GDM1 (cell line): ENCODE measurements at regions not wholly inside any gene's neighbourhood (a gene's known extent, or its start where the extent isn't known, plus 50 kb on each side); places are given as distances from the start of the nearest gene placed in this dataset.

Experiments
- DNase-seq: peaks from one replicate; lab custom pipeline; 2025; lab: John Stamatoyannopoulos, UW

GRCh38 chr15:97096303-97096835, 765.9 kb downstream of the NR2F2 start:
- no peak for DNase-seq

GRCh38 chr15:97099040-97099439, 768.5 kb downstream of the NR2F2 start:
- no peak for DNase-seq

GRCh38 chr15:97101572-97101971, 771.1 kb downstream of the NR2F2 start:
- DNase-seq = no peak

DNA sequence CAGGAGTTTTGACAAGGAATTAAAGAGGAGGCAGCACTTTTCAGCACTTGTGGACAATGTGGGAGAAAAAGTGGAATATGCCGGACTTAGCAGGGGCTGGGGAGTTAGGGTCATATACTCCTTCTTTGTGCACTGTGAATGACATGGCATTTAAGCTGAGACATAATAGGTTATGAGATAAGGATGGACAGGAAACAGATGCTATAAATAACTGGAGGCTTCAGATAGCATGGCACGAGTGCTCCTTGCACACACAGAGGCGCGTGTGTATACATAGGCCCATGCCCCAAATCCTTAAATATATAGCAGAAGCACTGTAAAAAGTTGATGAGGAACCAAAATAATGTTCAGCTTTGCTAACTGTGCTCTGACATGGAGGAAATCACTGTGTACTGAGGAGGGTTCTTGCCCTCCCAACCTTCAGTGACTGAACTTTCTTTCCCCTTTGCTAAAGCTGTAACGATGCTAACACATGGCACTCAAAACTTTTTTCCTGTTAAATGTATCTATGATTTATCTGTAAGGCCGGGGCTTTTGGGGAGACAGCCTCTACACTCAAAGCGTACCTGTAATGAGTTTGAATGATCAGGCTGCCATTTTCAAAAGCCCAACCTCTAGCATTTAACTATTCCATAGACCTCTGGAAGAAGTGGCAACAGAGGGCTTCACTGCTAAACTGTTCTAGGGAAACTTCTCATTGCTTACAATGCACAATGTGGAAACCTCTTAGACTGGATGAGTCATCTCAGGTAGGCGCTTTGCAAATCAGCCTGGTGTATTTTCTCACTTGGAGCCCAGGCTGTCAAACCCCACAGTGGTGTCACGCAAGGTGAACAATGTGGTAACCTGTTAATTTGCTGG, 784.6 kb downstream of the NR2F2 start:
- DNase-seq = no peak

DNA sequence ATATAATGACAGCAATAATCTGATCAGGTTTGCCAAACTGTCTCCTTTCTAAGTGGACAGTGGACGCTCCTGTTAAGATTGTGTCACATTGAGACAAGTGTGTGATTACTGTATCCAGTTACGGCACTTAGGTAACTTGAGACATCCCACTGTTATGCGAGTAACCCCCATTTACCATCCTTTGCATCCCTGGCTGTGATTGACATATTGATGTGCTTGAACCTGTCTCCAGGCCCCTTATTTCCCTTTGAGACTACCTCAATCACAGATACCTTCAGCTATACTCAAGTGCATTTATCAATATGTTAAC, 785.2 kb downstream of the NR2F2 start:
- no peak for DNase-seq

DNA sequence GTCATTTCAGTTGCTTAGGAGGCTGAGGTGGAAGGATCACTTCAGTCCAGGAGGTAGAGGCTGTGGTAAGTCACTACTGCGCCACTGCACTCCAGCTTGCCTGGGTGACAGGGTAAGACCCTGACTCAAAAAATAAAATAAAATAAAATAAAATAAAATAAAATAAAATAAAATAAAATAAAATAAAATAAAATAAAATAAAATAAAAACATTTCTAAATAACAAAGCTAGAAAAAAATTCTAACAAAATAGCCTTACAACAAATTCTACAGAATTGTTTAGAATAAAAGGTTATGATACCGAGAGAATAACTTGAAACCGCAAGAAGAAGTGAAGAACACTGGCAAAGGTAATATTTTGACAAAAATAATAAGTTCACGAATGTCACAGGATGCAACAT, 794.3 kb downstream of the NR2F2 start:
- DNase-seq = no peak

GRCh38 chr15:97126553-97127233, 796.2 kb downstream of the NR2F2 start:
- DNase-seq = no peak

DNA sequence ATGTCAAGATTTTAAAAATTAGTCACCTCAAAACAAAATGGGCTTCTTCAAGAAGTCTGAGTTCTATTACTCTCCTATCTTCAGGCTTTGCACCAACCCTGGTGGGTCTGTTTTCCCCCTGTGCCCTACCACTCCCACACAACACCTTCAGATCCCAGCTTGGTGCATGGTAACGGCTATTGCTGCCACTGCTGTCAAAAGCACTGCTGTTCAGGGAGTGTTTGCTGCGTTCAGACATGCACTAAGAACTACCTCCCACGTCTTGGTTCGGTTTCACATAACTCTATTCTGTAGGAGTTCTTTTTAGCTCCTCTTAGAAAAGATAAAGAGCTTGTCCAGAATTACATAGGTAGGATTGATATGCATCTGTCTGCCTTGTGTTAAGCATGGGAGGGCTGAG, 799.2 kb downstream of the NR2F2 start:
- no peak for DNase-seq

GRCh38 chr15:97140216-97140615, 809.7 kb downstream of the NR2F2 start:
- DNase-seq = no peak

DNA sequence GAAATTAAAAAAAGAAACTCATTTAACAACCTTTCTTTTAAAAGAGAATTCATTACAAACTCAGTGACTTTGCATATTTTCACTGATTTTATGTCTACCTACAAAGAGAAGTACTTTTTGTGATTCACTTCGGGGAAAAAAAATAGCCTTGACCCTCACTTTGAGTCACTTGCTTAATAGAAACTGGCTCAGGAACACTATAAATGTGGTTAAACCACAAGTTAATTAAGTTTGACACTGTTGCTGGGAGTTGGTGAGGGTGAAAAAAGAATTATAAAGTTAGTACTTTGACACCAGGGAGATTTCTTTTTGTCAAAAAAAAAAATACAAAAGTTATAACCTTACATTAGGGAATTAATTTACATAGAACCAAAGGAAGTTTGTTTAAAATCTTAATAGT, 810.9 kb downstream of the NR2F2 start:
- DNase-seq = no peak

DNA sequence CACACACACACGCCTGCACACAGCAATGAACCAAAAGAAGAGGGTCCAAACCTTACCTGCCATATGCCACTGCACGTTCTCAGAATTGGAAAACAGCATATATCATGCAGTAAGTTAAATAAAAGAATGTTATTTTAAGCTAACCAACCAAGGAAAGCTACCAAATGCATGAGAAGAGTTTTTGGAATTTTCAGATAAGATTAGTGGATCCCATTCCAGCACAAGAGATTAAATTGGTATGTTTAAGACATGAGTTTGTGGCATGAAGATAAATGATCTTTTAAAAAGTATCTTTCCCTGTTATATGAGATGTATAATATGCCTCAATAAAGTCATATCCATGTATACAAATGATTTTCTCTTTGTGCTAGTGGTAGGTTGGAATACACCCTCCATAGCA, 811.4 kb downstream of the NR2F2 start:
- DNase-seq = no peak

DNA sequence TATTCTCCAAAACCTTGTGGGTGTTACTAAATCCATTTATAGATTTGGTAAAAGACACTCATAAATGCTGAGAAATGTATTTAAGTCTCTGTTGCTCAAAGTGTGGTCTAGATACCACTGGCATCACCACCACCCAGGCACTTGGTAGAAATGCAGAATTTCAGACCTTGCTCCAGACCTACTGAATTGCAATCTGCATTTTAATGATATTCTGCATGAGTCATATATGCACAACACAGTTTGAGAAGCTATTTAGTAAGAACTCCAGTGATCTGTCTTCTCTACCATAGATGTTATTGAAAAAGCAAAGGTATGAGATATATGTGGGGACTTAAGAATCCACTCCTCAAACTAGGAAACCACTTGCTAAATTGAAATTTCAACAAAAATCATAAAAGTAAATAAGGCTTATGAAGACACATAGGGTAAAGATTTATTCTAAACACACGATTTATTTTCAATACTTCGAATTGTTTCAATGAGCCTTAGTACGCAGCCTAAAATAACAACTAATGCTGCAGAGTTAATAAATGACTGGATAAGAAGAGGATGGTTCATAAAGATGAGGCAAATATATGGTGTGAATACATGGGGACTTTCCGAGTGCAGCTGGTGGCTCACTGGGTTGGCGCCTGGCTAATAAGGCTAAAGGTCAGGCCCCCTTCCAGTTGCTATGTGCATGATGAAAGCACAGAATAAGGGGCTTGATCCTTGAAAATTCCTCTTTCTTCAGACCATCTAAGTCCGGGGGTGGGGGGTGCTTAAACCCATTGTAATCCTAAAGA, 813.3 kb downstream of the NR2F2 start:
- DNase-seq = no peak

GRCh38 chr15:97144377-97144711, 813.8 kb downstream of the NR2F2 start:
- DNase-seq = no peak

- DNase-seq = no peak
Measured at GRCh38 chr15:97146929-97147870, 813.3 kb upstream of the ARRDC4 start.

- no peak for DNase-seq
Measured at GRCh38 chr15:97153356-97153965, 807.0 kb upstream of the ARRDC4 start.

DNA sequence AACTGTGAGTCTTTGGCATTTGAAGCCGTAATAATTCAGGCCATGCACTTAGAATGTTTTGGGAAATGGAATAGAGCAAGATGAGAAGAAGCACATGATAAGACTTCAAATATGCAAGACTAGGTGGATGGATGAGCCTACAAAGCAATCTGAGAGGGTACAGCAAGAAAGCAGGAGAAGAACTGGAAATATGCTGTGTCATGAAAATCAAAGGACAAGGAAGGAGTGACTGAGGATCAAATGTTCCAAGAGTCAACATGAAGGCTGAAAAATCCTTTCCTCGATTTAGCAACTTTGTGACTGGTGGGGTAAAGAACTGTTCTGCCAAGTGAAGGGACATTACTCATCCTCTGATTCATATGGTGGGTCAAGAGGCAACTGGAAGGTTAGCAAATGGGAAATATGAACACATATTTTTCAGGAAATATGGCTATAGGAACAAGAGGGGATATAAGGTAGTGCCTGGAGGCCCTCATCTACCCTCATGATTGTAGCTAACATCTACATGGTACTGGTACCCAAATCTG, 803.7 kb upstream of the ARRDC4 start:
- DNase-seq = no peak

DNA sequence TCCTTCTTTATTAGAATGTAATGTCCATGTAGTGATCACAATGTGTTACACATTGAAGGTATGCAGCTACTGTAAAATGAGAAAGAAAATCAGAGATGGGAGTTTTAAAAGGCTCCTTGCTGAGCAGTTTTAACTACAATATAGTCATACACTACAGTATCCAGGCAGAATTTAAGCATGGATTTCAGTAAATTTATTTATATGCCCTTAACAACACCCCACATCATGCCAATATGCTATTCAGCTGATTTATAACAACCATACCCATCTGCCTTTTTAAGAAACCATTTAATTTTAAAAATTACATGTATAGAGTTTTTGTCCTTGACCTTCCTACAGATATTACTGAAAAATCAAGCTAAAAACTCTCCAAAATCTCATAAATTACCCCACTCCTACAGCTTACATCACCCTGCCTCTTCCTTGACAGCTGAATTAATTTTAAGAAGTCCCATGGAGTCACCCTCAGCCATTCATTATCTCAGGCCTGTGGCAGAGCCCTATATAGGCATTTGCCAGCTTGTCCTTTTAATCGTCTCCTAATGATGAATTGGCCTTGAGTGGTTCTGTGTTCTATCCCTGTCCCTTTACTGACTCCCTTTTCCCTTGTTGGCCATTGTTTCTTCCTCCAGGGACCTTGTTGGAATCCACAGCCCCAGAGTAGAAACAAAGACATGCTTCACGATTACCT, 797.6 kb upstream of the ARRDC4 start:
- DNase-seq = no peak

GRCh38 chr15:97165205-97165604, 795.3 kb upstream of the ARRDC4 start:
- DNase-seq = no peak

- DNase-seq = no peak
Measured at GRCh38 chr15:97168704-97169475, 791.6 kb upstream of the ARRDC4 start.

DNA sequence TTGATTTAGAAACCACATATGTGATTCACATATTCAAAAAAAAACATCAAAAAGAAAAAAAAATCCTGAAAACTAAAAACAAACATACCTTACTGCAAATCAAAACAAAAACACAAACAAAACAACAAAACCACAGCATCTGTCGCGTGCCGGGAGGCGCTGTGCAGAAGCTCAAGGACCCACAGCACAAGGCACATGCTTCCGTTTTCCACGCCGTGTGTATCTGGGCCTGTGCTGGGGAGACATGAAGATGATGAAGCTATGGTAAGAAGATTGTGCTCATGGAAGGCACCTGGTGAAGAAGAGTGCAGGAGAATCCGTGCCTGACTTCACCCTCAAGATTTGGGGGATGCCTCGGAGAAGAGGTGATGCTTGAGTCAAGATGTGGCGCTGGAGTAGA, 788.9 kb upstream of the ARRDC4 start:
- DNase-seq = no peak
